ENCODE measurements at regions not wholly inside any gene's neighbourhood (a gene's known extent, or its start where the extent isn't known, plus 50 kb on each side); places are given as distances from the start of the nearest gene placed in this dataset.
"Not testable (repeated sequence)": the region's sequence is repeated elsewhere in the genome, so short reads cannot be mapped to it uniquely, and the experiment has no call there.

GRCh38 chr12:33514893-33515292 is 75.3 kb upstream of the SYT10 start:
- intact Hi-C loops (cut with DNase I; ENCODE audit: low total_unique reads) = no loop called here
- no peak for DNase-seq
- 93 to 98% methylated on average over 2 of the region's 2 CpGs for WGBS, 2 donors
- Histone ChIP-seq H3K9me3 (no peaks in the 10 kb centered on the region), H3K27me3 (no peaks in the 10 kb centered on the region), H3K36me3 (ENCODE audit: low read depth, missing control alignments) (no peaks in the 10 kb centered on the region), H3K4me1 (no peaks in the 10 kb centered on the region), H3K4me3 (no peak overlapping the region), H3K27ac (no peak overlapping the region)
- no peak for TF ChIP-seq POLR2A (IDR thresholded peaks at IDR 0.05)
- no peak for TF ChIP-seq CTCF (IDR thresholded peaks at IDR 0.05)

DNA sequence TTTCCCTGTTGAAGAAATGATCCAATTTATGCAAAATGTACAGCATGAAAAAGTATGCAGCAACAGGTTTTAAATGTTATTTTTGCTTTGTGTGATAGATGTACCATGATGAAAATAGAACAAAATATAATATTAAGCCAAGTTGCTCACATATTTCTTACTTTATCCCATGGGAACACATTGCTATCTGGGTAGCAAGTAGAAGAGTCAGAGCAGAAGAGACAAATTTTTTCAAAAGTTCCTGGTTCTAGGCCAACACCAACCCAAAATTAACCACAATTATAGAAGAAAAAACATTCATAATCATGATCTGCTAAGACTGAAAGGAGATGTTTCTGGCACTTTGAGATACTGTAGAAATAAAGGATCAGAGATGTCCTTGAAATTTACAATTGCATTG is 79.9 kb upstream of the SYT10 start:
- Histone ChIP-seq H3K9me3 (no peaks in the 10 kb centered on the region), H3K4me1 (no peaks in the 10 kb centered on the region), H3K27me3 (no peaks in the 10 kb centered on the region), H3K27ac (no peak overlapping the region), H3K4me3 (no peak overlapping the region), H3K36me3 (ENCODE audit: low read depth, missing control alignments) (no peaks in the 10 kb centered on the region)
- no peak for DNase-seq
- TF ChIP-seq POLR2A (IDR thresholded peaks at IDR 0.05) (no peak), CTCF (IDR thresholded peaks at IDR 0.05) (no peak)
- intact Hi-C loops (cut with DNase I; ENCODE audit: low total_unique reads) = no loop called here

- H3K4me3 ChIP-seq; H3K27me3 ChIP-seq; H3K9me3 ChIP-seq; intact Hi-C loops (cut with DNase I; ENCODE audit: low total_unique reads); H3K4me1 ChIP-seq; H3K36me3 ChIP-seq (ENCODE audit: low read depth, missing control alignments); H3K27ac ChIP-seq; DNase-seq: not testable (repeated sequence)
- WGBS, 2 donors = 67 to 80% methylated on average over 5 to 10 of the region's 12 CpGs
Measured at GRCh38 chr12:33520505-33521302, 81.1 kb upstream of the SYT10 start.

- no peaks in the 10 kb centered on the region for H3K4me1 ChIP-seq
- no peak overlapping the region for H3K4me3 ChIP-seq
- no peak overlapping the region for H3K27ac ChIP-seq
- TF ChIP-seq POLR2A (IDR thresholded peaks at IDR 0.05) = no peak
- TF ChIP-seq CTCF (IDR thresholded peaks at IDR 0.05) = no peak
- intact Hi-C loops (cut with DNase I; ENCODE audit: low total_unique reads) = no loop called here
- no peaks in the 10 kb centered on the region for H3K36me3 ChIP-seq (ENCODE audit: low read depth, missing control alignments)
- DNase-seq = no peak
- 86 to 89% methylated on average over 2 of the region's 2 CpGs for WGBS, 2 donors
- no peaks in the 10 kb centered on the region for H3K9me3 ChIP-seq
- H3K27me3 ChIP-seq = no peaks in the 10 kb centered on the region
Measured at GRCh38 chr12:33529031-33529430, 89.4 kb upstream of the SYT10 start.

GRCh38 chr12:33529810-33530209 is 90.2 kb upstream of the SYT10 start:
- no peaks in the 10 kb centered on the region for H3K27me3 ChIP-seq
- H3K4me1 ChIP-seq = no peaks in the 10 kb centered on the region
- no peak for TF ChIP-seq CTCF (IDR thresholded peaks at IDR 0.05)
- TF ChIP-seq POLR2A (IDR thresholded peaks at IDR 0.05) = no peak
- H3K36me3 ChIP-seq (ENCODE audit: low read depth, missing control alignments) = no peaks in the 10 kb centered on the region
- intact Hi-C loops (cut with DNase I; ENCODE audit: low total_unique reads) = no loop called here
- no peaks in the 10 kb centered on the region for H3K9me3 ChIP-seq
- H3K27ac ChIP-seq = no peak overlapping the region
- no peak overlapping the region for H3K4me3 ChIP-seq
- WGBS, 2 donors = 65 to 88% methylated on average over 1 of the region's 1 CpG
- DNase-seq = no peak
